ENCODE measurements at regions not wholly inside any gene's neighbourhood (a gene's known extent, or its start where the extent isn't known, plus 50 kb on each side); places are given as distances from the start of the nearest gene placed in this dataset.

DNA sequence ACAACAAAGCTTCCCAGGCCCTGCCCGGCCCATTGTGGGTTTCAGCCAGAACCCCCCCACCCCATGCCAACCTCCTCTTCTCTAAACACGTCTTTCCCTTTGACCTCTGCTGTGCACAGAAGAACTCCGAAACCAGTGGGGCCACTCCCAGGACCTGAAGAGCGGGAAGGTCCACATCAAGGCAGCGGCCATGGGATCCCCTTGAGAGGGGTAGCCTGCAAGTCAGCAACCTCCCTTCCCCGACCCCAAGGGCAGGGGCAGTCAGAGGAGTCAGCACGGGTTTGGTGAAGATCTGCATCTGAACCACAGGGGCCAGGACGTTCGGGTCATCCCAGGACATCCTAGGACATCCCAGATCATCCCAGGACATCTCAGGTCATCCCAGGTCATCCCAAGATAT lies 379.9 kb upstream of the IRX4 start:
- POLR2A ChIA-PET: no interaction called here

DNA sequence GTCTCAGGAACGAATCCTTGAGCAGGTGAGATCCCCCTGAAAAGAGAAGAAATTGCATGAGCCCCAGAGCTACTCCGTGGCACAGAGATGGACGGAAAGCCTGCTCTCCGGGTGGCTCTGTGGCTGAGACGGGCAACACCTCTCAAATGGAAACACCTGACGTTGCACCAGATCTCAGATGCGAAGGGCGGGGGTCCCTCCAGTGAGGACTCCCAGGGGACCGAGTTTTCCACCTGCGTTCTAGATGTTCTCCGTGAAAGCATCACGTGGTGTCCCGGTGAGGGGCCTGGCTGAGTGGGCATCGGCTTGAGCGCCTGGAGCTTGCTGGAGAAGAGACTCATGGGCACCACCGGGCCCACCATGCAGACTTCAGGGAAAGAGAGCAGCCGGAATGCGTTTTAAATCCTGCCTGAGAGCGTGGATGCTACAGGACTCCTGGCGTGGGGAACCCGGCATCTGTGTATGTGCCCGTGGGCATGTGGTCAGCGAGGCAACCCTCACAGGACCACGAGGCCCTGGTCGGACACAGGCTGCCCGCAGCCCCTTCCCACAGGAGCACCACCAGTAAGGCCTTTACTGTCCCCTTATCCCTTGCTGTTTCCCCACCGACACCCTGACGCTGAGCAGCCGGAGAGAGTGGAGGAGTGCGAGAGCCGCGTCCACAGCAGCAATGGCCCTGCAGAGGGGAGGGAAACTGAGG lies 378.4 kb upstream of the IRX4 start:
- POLR2A ChIA-PET: no interaction called here
- CTCF ChIA-PET: no interaction called here
- TF ChIP-seq, protein P1, sequence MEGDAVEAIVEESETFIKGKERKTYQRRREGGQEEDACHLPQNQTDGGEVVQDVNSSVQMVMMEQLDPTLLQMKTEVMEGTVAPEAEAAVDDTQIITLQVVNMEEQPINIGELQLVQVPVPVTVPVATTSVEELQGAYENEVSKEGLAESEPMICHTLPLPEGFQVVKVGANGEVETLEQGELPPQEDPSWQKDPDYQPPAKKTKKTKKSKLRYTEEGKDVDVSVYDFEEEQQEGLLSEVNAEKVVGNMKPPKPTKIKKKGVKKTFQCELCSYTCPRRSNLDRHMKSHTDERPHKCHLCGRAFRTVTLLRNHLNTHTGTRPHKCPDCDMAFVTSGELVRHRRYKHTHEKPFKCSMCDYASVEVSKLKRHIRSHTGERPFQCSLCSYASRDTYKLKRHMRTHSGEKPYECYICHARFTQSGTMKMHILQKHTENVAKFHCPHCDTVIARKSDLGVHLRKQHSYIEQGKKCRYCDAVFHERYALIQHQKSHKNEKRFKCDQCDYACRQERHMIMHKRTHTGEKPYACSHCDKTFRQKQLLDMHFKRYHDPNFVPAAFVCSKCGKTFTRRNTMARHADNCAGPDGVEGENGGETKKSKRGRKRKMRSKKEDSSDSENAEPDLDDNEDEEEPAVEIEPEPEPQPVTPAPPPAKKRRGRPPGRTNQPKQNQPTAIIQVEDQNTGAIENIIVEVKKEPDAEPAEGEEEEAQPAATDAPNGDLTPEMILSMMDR (IDR thresholded peaks at IDR 0.05; ENCODE audit: control extremely low read depth, extremely low read depth, low read depth, missing control alignments): no peak
- DNase-seq (ENCODE audit: extremely low spot score): no peak

More for the DNA sequence above, 379.9 kb upstream of the IRX4 start:
- no peak for DNase-seq (ENCODE audit: extremely low spot score)
- CTCF ChIA-PET: no interaction called here
- TF ChIP-seq, protein P1 (IDR thresholded peaks at IDR 0.05; ENCODE audit: control extremely low read depth, extremely low read depth, low read depth, missing control alignments): no peak

DNA sequence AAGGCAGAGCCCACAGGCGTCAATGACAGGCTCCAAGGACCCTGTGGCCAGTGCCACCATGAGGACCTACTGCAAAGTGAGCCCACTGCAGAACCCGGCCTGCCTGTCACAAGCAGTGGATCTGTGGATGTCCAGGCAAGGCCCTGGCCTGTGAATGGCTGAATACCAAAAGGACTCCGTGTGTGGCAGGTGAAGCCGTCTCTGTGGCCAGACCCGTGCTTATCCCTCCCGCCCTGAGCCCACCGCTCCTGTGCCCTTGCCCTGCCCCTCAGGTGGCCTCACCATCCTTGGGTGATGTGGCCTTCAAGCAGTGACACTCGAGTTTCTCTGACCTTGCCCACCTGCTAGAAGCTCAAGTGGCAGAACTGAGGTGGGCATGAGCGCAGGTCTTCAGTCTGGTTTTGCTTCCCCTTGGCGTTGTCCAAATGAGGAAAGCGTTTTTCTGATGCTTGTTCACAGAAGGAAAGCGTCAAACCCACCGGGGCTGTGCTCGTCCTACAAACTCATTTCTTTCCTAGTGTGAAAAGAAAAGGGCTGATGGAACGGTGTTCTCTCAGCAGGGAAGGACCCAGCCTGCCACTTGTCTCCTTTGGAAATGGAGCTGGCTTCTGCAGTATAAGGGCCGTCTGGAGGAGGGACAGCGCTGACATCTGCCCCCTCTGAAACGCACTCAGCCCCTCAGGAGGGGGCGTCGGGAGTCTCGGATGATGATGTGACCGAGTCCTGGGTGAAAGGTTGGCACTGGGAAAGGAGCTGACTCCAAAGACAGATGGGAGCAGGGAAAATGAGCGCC lies 377.7 kb upstream of the IRX4 start:
- POLR2A ChIA-PET: no interaction called here
- no peak for DNase-seq (ENCODE audit: extremely low spot score)
- CTCF ChIA-PET: no interaction called here
- TF ChIP-seq, protein P1 (IDR thresholded peaks at IDR 0.05; ENCODE audit: control extremely low read depth, extremely low read depth, low read depth, missing control alignments): no peak

DNA sequence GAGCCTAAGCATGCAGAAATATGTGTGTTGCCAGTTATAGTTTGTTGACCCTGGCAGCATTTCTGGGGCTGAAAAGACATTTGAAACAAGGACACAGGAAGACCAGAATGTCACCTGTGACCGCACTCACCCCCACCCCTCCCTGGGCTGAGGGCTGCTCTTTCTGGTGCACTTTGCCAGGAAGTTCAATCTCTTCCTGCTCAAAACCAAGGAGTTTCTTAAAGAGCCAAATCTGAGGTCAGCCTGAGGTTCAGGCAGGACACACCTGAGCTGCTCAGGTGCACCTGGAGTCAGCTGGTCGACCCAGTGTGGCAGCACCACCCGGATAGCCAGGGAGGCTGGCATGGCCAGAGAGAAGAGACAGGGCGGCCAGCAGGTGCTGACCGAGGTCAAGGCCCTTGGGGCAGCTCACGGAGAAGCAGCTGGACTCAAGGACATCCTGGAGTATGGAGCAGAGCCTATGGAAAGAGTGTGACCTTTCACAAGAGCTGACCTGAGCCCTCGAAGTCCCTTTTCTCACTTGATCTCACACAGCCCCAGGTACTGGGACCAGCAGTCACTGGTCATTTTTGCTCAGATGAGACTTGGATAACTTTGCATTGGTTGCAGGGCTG lies 376.9 kb upstream of the IRX4 start:
- ChIA-PET POLR2A (no interaction called here), CTCF (no interaction called here)
- TF ChIP-seq, protein P1 (IDR thresholded peaks at IDR 0.05; ENCODE audit: control extremely low read depth, extremely low read depth, low read depth, missing control alignments): no peak

DNA sequence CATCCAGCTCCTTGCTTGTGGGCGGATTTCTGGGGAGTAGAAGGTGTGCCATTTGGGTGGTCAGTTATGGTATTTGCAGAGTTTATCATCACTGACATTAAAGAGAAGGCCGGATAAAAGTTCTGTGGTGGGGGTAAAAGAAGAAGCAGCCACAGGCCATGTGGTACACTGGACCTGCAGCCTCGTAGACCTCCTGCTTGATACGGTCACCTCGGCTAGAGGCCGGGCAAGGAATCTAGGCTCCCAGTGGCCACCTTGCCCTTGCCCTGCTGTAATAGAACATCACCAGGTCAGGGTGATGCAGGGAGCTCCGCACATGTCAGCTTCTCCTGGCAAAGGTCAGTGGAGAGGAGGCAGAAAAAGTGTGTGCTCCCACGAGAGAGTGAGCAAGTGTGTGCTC lies 376.1 kb upstream of the IRX4 start:
- POLR2A ChIA-PET: no interaction called here
- CTCF ChIA-PET: interaction anchor here (1.0 kb wide), 1 partner anchor 25 kb away, joined by 3 read pairs; no protein-coding TSS in a partner anchor
- TF ChIP-seq, protein P1 (IDR thresholded peaks at IDR 0.05; ENCODE audit: control extremely low read depth, extremely low read depth, low read depth, missing control alignments): no peak
- DNase-seq (ENCODE audit: extremely low spot score): no peak

More for the DNA sequence above, 376.9 kb upstream of the IRX4 start:
- DNase-seq (ENCODE audit: extremely low spot score): no peak

DNA sequence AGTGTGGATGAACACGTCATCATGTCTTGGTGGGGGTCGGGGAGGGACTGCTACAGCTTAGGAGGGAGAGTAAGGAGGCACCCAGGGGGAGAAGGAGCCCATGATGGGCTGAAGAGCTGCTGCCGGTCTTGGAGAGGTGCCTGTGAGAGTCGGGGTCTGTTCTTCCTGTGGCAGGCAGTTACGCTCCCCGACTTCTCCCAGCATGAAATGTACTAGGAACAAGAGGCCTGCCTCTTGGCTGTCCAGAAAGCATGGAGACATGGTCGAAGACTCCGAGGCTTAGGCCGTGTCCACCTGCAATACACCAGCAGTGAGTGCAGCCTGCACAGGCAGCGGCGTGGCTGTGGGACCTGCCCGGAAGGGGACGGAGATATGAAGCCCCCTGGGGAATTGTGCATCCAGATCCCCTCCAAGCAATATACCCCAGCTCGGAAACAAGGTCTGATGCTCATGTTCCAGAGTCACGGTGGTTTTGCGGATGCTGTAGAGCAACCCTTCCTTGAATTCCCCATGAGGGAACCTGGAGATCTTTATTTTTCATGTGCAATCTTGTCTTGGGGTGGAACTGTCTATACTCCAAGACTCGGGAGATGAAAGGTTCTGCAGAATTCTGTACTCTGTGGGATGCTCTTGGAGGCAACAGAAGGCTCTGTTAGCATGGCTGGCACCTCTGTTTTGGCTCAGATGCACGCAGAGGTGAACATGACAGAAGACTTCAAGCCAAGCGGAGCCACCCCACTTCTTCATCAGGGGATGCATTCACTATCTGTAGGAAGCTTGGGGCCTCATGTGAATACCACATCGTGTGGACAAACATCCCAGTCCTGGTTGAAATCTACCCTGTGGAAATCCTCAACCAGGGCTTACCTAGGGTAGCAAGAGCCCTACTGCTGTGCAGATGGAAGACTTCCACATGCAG lies 374.9 kb upstream of the IRX4 start:
- DNase-seq (ENCODE audit: extremely low spot score): no peak
- TF ChIP-seq, protein P1 (IDR thresholded peaks at IDR 0.05; ENCODE audit: control extremely low read depth, extremely low read depth, low read depth, missing control alignments): no peak
- CTCF ChIA-PET: interaction anchor here (1.0 kb wide), 1 partner anchor 26 kb away, joined by 3 read pairs; no protein-coding TSS in a partner anchor
- POLR2A ChIA-PET: no interaction called here
